SHP77 (cell line): ENCODE measurements at regions not wholly inside any gene's neighbourhood (a gene's known extent, or its start where the extent isn't known, plus 50 kb on each side); places are given as distances from the start of the nearest gene placed in this dataset.
"Not testable (repeated sequence)": the region's sequence is repeated elsewhere in the genome, so short reads cannot be mapped to it uniquely, and the experiment has no call there.

Source experiments
- DNase-seq, 2 experiments: peaks; one replicate each; lab custom pipeline; 2025; lab: John Stamatoyannopoulos, UW

DNA sequence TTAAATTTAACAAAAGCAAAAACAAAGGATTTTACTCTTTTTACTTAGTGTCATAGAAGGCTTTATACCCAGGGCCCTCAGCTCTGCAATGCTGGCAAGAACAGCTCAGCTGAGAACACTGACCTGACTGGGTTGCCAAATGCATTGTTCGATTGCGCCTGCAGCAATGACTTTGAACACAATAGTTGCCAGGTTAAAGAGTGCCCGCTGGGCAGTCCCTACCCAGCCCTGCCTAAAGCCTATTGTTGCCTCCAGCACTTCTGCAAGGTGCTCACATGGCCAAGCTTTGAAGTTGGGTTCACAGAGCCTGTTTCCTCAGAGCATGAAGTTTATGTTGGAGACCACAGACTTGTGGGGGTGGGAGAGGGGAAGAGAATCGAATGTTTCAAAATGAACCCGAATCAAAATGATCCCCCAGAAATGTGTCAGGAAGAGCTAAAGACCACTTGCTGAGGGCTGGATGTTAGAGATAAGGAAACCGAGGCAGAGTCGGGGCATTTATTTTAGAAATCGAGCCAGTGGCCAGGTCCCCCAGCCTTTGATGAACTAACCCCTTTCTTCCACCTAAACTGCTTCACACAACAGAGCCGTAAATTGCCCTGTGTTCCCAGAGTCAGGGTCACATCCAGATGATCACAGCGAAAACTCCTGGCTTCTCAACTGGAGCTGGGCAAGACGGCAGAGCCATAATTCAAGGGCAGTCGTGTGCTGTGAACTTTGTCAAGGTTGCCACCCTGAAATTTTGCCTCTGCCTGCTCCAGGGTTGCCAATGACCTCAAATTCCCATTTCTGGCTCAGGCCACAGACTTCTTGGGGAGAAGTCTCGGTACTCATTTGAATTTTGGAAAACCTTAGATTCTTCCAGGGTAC is 55.0 kb downstream of the FOXA2 start:
- DNase-seq = no peak

DNA sequence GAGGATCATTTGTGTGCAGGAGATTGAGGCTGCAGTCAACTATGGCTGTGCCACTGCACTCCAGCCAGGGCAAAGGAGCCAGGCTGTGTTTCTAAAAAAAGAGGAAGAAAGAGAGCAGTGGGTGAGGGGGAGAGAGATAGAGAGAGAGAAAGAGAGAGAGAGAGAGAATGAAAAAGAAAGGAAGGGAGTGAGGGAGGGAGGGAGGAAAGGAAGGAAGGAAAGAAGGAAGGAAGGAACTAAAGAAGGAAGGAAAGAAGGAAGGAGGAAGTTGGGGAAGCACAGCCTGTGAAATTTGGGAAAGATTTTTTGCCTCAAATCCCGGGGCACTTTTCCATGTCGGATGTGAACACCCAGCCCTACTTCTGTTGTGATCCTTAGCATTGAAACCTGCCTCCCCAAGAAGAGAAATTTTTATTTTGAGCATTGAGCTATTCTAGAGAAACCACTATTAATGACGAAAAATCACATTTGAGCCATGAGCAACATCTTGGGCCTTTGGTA is 57.8 kb downstream of the FOXA2 start:
- DNase-seq = no peak

DNA sequence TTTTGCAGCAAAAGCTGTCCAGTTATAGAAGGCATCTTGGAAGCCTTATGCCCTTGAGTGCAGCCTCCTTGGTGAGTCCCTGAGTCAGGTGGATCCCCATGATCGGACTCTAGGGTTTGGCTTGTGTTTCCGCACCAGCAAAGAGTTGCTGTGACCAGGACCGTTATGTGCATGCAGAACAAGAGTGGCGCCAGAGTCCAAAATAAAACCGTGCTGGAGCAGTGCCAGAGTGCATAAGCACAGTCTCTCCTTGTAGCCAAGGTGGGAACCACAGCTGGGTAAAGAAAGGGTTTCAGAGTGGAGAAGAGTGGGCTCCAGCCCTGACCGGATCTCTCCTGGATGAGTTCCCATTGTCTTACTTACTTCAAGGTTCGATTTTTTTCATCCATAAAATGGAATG is 58.6 kb downstream of the FOXA2 start:
- DNase-seq = peak in 1 of 2 experiments; percentile 37

DNA sequence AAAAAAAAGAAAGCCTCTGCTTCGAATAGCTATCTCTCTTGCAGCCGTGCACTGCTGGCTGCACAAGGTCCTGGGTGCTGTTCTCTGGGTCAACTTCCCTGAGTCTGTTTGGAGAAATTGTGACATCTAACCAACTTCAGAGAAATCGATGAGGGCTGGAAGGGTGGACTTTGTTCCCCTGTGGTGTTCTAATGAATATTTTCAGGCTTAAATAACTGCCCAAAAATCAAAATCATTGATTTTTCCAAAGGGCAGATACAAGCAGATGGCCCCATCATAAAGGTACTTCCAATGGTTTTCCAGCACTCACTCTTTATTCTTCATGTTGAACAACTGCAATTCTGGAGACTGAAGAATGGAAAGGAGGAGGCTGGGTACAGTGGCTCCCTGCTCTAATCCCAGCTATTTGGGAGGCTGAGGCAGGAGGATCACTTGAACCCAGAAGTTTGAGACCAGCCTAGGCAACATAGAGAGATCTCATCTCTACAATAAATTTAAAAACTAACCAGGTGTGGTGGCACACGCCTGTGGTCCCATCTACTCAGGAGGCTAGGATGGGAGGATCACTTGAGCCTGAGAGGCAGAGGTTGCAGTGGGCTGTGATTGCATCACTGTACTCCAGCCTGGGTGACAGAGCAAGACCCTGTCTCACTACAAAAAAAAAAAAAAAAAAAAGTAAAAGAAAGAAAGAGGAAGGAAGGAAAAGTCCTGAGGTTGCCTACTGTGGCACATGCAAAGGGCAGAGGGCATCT is 59.1 kb downstream of the FOXA2 start:
- DNase-seq = no peak

DNA sequence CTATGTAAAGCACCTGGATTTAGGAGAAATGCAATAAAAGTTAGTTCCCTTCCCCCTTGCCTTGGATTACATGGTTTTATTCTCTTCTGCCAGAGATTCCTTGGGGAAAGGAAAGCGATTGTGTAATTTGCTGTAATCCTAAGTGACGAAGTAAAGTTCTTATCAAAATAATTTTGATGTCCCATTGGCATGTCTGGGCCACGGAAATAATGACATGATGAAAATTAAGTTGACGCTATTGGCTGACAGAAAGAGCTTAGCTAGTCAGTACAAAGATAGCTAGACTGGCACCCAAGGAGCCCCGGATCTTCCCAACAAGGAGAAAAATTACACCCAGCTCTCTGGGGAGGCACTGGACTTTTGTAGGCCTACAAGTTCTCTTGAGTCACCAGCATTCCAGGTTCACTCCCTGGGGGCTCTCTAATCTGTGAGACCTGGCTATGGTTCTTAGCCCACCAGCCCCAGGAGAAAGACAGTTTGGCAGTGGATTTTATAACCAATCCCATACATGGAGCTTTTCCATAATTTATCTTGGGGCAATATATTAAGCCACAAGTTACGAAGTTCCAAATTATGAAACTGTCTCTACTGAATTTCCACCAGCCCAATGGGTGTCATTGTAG is 59.9 kb downstream of the FOXA2 start:
- no peak for DNase-seq

DNA sequence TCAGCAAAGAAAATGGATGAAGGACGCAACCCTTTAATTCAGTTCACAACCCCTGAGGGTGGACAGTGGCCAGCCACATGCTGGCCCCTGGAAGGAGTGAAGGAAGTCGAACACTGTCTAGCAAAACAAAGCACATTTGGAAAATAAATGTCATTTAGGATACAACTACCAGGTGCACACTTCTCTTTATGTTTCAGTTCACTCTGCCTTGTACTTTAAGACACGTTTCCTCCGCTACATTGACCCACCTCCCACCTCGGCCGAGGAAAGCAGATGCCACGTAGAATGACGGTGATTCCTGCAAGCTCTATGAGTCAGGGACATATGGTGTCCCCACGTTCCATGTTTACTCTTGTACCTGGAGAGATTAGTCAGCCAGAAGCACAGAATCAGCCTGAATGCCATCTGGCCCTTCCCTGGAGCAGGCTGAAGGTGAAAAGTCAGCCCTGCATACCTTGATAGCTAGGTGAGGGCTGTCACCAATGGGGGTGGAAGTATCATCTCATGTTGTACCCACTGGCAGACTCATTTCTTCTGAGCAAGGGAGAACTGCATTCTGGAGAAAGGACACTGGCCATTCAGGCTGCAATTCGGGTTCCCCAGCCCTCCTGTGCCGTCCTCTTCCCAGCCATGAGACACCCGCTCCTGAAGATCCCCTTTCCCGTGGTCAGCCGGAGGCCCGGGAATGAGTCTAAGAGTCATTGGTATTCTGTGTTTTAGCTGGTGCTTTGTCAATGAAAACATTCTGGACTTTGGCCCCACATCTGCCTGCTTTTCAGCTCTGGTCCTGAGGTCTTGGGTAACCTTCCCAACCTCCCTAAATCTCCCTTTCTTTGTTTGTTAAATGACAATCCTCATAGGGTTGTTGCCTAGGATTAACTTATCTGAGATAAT is 60.6 kb downstream of the FOXA2 start:
- peak; percentile 71 to 84 for DNase-seq

DNA sequence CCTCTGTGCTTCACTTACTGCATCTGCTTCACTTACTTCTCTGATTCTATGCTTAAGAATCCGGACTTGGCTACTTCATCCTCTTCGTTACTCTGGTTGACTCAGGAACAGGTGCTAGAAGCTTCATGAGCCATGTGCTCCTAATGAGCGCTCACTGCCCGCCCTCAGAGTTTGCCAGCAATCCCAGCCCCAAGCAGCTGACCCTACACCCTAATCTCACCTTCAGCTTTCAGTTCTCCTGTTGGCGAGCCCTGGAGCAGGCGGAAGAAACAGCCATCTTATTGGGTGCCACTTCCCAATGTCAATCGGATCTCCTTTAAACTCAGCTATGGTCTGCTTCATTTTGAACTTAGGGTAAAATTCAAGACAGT is 61.3 kb downstream of the FOXA2 start:
- no peak for DNase-seq

DNA sequence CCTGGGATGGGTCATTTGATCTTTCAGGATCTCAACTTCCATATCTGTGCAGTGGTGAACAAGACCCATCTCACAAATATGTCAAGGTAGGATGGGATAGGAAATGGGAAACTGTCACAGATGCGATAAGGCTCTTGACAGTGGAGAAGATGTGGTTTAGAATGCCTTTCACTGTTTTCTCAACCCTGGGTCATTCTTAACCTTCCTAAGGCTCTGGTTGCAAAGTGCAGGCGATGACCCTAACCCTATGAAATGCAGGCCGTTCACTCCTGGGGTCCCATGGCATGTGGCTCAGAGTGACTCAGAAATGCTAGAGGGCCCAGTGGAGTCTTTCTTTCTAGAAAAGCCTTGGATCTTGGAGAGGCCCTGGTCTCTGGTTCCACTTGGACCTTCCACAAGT is 61.7 kb downstream of the FOXA2 start:
- DNase-seq = no peak

DNA sequence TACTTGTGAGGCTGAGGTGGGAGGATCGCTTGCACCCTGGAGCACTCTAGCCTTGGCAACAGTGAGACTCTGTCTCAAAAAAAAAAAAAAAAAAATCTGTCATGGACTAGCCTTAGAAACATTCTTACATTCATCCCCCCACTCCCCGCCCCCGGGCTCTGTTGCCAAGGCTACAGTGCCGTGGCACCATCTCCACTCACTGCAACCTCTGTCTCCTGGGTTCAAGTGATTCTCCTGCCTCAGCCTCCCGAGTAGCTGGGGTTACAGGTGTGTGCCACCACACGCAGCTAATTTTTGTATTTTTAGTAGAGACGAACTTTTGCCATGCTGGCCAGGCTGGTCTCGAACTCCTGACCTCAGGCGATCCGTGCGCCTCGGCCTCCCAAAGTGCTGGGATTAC is 62.4 kb downstream of the FOXA2 start:
- not testable (repeated sequence) for DNase-seq

DNA sequence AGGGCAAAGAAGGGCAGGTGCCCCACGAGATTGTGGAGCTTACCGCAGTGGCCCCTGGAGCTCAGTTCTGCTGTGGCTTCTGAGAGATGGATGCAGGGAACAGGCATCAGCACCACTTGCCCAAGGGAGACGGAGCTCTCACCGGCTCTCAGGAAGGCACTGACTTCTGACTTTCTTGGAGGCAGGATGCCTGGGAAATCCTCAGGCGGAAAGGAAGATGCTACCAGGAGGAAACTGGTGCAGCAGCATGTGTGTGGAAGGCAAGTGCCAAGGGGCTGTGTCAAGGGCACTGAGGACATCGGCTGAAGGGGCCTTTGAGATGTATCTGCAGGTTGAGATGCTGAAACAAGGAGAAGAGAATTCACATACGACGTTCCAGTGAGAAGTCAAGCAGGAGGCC is 64.0 kb downstream of the FOXA2 start:
- no peak for DNase-seq

DNA sequence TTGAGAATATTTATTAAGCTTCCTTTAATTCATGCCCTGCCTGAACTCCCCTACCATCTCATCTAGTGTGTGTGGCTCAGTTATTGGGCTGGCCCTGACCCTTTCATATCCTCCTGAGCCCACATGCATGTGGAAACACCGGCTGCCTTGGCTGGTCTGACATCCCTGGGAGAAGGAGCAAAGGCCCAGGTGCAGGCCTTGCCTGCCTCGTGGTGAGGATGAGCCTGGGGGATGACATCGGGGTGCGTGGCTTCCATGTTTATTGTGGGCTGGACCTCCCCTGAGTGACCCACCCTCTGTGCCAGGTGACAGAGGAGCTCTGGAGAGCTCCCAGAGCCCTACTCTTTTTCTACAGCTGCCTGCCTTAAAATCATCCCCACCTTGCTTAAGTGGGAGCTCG is 69.1 kb downstream of the FOXA2 start:
- peak; percentile 71 to 81 for DNase-seq

DNA sequence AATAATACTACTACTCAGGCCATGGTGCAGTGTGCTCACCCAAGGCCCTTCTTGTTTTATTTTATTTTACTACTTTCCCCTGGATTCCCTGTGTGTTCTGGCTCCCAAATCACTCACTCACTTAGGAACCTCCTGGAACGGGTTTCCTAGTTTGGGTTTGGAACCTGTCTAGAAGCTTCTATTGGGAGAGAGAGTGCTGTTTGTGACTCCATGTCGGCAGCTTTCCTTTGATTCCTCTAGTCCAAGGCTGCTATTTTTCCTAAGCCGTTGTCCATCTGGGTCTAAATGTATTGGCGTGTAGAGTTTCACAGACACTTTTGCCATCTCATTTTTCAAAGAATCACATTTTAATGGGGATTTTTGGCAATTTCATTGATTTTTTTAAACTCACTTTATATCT is 70.8 kb downstream of the FOXA2 start:
- no peak for DNase-seq

DNA sequence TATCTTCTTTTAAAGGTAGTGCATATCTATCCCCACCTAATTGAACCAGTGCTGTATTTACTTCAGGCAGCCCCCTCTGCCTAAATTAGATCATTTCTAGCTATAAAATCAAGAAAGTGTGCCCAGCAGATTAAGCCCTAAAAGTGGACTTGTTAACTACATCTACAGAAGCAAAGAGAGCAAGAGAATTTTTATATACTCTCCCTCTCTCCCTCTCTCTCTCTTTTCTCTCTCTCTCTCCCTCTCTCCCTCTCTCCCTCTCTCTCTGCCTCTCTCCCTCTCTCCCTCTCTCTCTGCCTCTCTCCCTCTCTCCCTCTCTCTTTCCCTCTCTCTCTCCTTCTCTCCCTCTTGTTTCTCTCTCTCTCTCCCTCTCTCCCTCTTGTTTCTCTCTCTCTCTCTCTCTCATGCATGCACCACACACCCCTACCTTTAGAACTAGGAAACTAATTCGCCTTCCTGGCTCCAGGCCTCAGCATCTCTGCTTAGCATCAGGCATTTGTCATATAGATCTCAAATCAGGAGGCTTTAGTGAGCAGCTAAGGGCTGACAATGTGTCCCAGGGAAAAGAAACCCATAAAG is 71.4 kb downstream of the FOXA2 start:
- DNase-seq = peak; percentile 21 to 38

DNA sequence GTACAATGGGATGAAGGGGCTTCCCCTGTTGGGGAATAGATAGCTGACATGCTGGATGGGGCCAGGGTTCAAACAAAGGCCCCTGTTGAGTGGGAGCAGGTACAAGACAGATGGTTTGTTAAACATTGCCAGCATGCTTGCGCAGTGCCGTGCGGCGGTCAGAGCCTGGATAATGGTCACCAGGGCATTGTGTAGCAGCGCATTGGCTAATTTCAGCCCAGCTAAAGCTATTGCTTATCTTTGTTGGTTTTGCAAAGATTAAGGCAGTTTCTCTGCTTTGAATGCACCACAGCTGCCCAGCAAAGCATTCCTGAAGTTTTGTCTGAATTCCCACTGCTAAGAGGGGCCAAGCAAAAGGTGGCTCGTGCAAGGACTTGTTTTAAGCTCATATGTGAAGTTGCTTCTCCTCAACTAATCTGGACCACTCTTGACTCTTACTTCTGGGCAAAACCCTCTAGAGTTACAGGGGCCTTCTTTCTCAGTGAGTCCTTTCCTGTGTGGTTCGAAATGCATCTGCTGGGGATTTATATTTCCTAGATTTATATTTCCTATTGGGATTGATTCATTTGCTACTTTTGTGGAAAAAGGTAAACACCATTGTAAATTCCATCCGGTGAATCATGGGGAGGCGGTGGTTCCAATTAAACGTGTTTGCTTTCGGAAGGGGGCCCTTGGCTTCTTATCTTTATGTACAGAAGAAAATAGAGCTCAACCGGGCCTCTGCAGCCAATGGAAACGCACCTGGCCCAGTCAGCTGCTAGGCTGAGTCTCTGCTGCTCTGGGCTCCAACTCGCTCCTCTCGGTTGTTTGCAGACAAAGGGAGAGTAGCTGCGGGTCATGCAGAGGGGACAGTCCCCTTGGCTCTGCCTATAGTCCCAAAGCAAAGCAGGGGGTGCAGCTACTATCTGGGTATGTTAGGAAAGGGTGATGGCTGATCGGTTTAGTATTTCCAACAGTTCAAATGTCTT is 72.1 kb downstream of the FOXA2 start:
- peak; percentile 93 to 96 for DNase-seq

DNA sequence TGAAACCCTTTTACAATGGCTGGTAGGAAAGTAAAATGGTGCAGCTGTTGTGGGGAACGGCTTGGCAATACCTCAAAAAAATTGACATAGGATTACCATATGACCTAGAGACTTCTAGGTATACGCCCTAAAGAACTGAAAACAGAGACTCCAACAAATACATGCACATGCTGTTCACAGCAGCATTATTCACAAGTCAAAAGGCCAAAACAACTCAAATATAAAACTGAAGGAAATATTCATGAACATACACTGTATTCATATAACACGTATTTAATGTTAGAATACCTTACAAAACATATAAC is 74.6 kb downstream of the FOXA2 start:
- no peak for DNase-seq

DNA sequence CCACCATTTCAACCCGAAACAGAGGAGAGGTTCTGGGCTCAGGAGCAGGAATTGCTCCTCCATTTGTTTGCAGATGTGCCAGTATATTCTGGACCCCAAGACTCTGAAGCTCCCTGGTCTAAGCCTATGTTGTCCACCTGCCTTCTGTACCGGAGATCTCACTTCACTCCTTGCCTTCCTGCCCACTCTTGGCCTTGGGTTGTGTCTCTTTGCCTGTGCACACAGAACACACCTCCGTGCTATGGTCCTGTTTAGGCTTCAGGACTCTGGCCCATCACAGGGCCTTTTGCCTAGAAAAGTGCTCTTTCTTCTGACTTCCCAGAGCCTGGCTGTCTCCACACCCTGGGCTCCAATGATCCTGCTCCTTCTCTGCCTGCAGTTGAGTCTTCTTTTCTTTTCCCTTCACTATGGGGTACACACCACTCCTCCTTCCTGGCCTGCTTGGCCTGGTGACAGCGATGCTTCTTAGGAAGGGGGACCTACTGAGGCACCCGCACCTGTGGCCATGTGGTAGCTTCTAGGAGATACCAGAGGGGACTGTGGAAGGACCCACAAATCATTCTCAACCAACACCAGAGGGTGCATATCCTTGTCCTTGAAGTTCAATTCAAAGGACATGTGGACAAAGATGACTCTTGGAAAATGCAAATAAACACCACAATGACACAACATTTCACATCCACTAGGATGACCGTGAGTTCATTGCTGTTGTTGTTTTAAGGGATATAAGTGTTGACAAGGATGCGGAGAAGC is 75.1 kb downstream of the FOXA2 start:
- peak in 1 of 2 experiments; percentile 36 for DNase-seq

DNA sequence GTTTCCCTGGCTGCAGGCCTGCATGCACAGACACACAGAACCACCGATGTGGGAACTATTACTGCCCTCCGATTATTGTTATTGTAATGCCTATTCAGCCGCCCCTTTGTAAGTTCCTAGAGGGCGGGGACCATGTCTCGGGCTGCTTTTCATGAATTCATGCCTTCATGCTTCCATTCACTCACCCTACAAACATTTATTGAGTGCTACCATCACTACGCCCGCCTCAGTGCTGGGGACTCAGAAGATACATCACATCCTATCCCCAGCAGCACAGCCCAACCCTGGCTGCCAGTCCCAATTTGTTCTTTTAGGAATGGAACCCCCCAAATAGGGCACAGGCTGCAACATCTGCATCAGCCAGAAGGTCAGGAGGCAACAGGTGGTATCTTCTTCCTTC is 75.9 kb downstream of the FOXA2 start:
- DNase-seq = no peak

DNA sequence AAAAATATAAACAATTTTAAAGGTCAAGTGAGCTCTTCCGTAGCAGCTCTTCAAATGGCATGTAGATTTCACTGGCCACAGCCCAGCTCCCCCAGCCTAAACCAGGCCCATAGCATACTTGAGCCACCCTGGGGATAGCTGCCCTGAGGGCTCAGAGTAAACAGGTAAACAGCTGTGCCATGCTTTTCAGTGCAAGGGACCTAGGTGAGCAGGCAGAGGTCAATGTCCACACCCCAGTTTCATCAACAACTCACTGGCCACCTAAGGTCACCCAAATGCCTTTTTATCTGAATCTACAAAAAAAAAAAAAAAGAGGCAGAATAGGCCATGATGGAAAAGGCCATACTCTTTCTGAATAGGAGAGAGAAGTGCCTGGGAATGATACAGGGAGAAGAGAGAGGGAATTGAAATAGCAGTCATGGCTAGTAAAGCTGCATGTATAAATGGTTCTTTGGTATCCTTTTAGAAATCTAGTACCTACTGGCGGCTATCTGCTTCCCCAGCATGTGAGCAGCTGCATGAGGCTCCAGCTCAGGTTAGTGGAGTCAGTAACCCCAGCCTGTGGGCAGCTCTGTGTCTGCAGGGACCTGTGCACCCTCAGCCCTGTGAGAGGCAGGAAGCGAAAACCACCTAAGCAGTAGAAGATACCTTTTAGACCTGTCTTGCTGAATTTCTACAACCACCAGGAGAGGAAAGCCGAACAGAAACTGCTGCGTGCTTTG is 77.0 kb downstream of the FOXA2 start:
- DNase-seq = no peak

DNA sequence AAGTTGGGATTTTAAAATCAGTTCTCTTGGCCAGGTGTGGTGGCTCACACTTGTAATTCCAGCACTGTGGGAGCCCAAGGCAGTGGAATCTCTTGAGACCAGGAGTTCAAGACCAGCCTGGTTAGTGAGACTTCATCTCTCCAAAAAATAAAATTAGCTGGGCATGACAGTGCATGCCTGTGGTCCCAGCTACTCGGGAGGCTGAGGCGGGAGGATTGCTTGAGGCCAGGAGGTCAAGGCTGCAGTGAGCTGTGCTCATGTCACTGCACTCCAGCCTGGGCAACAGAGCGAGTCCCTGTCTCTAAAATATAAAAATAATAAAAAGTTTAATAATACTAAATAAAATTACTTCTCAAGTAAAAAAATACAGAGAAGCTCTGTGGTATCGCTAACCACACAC is 77.5 kb downstream of the FOXA2 start:
- DNase-seq = no peak
